Neutrophil (primary cell): ENCODE measurements at regions not wholly inside any gene's neighbourhood (a gene's known extent, or its start where the extent isn't known, plus 50 kb on each side); places are given as distances from the start of the nearest gene placed in this dataset.

Experiments
- H3K27ac ChIP-seq: fragments of 200-600 bp; sonication (generic); 2 replicates; pipeline ENCODE4 v1.5.1; 2016; ENCODE audit warnings: mild to moderate bottlenecking, moderate library complexity
- H3K27me3 ChIP-seq: fragments of 200-600 bp; sonication (generic); 2 replicates; pipeline ENCODE4 v1.6.0; 2016; ENCODE audit warnings: mild to moderate bottlenecking
- H3K36me3 ChIP-seq: fragments of 200-600 bp; sonication (generic); 2 replicates; pipeline ENCODE4 v1.5.1; 2017
- H3K4me1 ChIP-seq, 2 experiments: fragments of 200-600 bp in 1 of 2; sonication (generic) in 1 of 2; 1 replicate in 1 of 2; 2 replicates in 1 of 2; pipeline versions ENCODE4 v1.5.1 to v1.6.1; 2013 to 2016; ENCODE audit warnings: low read depth in 1 of 2, low read length in 1 of 2, mild to moderate bottlenecking in 1 of 2, moderate library complexity in 1 of 2; ENCODE audit not compliant: control insufficient read depth in 1 of 2, insufficient read depth in 1 of 2
- H3K4me3 ChIP-seq, 2 experiments: fragments of 200-600 bp in 1 of 2; sonication (generic) in 1 of 2; 1 replicate in 1 of 2; 2 replicates in 1 of 2; pipeline ENCODE4 v1.5.1; 2013 to 2016; ENCODE audit warnings: low read depth in 1 of 2, low read length in 1 of 2, mild to moderate bottlenecking in 1 of 2, moderate library complexity in 1 of 2
- H3K9me3 ChIP-seq: fragments of 200-600 bp; sonication (generic); 2 replicates; pipeline ENCODE4 v1.5.1; 2016
- TF ChIP-seq, protein P1 (sequence below): fragments of 200-600 bp; sonication (generic); IDR thresholded peaks from 2 replicates; pipeline ENCODE4 v1.5.1; 2016; ENCODE audit warnings: antibody characterized with exemption

DNA sequence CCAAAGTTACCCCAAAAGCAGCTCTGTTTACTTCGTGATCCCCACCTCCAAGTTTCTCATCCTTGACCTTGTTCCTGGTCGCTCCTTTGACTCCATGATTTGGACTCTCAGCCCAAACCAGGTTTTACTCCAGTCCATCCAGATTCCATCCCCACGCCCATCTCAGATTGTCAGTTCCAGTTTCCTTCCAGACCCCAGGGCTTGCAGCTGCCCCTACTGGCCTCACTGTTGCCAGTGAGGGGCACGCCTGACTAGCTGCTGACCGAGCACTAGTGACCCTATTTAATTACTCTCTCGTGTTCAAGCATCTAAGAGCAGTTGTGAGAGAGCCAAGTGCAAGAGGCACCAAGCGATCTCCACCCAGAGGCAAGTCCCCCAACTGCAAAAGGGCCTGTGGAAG lies 155.1 kb upstream of the FUT8 start:
- Histone ChIP-seq H3K27ac (no peak overlapping the region), H3K4me1 (no peaks in the 10 kb centered on the region), H3K27me3 (peaks cover 4% of the 10 kb centered on the region), H3K9me3 (no peaks in the 10 kb centered on the region), H3K36me3 (no peaks in the 10 kb centered on the region), H3K4me3 (no peak overlapping the region)
- TF ChIP-seq, protein P1, sequence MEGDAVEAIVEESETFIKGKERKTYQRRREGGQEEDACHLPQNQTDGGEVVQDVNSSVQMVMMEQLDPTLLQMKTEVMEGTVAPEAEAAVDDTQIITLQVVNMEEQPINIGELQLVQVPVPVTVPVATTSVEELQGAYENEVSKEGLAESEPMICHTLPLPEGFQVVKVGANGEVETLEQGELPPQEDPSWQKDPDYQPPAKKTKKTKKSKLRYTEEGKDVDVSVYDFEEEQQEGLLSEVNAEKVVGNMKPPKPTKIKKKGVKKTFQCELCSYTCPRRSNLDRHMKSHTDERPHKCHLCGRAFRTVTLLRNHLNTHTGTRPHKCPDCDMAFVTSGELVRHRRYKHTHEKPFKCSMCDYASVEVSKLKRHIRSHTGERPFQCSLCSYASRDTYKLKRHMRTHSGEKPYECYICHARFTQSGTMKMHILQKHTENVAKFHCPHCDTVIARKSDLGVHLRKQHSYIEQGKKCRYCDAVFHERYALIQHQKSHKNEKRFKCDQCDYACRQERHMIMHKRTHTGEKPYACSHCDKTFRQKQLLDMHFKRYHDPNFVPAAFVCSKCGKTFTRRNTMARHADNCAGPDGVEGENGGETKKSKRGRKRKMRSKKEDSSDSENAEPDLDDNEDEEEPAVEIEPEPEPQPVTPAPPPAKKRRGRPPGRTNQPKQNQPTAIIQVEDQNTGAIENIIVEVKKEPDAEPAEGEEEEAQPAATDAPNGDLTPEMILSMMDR = no peak

DNA sequence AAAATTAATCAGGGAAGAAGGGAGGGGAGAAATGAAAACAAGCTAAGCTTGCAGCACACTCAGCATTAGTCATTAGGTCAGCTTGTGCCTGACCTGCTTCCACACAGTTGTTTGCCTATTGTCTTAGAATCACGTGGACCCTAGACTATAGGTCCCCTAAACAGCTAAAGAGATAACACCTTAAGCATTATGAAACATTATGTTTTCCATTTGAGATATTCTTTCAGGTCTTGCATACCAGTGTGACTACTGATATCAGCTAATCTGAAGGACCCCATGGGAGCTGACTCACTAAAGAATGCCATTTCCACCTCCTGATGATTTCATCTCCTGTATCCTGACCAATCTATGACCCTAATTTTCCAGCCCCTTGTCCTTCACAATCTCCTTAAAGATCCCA lies 154.1 kb upstream of the FUT8 start:
- no peaks in the 10 kb centered on the region for H3K4me1 ChIP-seq
- no peak overlapping the region for H3K4me3 ChIP-seq
- TF ChIP-seq, protein P1 = no peak

DNA sequence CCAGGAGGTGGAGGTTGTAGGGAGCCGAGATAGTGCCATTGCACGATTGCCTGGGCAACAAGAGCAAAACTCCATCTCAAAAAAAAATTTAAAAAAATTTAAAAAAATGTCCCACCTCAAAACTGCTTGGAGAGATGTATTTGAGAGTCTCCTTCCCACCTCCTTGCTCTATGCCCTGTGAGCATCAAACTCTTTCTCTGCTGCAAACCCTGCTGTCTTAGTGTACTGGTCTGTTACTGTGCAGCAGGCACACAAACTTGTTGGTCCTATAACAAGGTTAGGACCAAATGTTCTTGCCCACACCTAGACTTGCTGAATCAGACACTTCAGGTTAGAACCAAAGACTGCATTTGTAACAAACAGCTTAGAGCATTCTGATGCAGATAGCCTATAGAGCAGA lies 153.5 kb upstream of the FUT8 start:
- H3K27me3 ChIP-seq = peaks cover 4% of the 10 kb centered on the region
- H3K9me3 ChIP-seq = no peaks in the 10 kb centered on the region
- no peak overlapping the region for H3K27ac ChIP-seq
- no peaks in the 10 kb centered on the region for H3K4me1 ChIP-seq
- TF ChIP-seq, protein P1 = no peak
- no peaks in the 10 kb centered on the region for H3K36me3 ChIP-seq
- no peak overlapping the region for H3K4me3 ChIP-seq

More for the DNA sequence above, 154.1 kb upstream of the FUT8 start:
- Histone ChIP-seq H3K9me3 (no peaks in the 10 kb centered on the region), H3K27me3 (peaks cover 4% of the 10 kb centered on the region), H3K27ac (no peak overlapping the region), H3K36me3 (no peaks in the 10 kb centered on the region)

DNA sequence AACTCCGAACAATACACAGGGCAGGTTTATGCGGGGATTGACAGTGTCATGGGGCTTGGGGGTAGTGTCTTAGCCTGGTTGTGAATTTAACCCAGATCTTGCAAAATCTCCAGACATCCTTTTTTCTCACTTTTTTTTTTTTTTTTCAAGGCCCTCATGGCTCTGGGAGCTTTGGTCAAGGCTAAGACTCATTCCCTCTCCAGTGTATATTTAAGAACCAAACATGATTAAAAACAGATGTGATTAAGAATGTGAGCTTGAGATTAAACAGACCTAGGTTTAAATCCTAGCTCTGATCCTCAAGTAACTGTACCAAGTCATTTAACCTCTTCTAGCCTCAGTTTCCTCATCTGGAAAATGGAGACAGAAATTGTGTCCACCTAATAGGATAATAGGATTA lies 151.7 kb upstream of the FUT8 start:
- Histone ChIP-seq H3K4me3 (no peak overlapping the region), H3K9me3 (no peaks in the 10 kb centered on the region), H3K27ac (no peak overlapping the region), H3K36me3 (no peaks in the 10 kb centered on the region), H3K27me3 (peaks cover 4% of the 10 kb centered on the region), H3K4me1 (no peaks in the 10 kb centered on the region)
- TF ChIP-seq, protein P1 = no peak

DNA sequence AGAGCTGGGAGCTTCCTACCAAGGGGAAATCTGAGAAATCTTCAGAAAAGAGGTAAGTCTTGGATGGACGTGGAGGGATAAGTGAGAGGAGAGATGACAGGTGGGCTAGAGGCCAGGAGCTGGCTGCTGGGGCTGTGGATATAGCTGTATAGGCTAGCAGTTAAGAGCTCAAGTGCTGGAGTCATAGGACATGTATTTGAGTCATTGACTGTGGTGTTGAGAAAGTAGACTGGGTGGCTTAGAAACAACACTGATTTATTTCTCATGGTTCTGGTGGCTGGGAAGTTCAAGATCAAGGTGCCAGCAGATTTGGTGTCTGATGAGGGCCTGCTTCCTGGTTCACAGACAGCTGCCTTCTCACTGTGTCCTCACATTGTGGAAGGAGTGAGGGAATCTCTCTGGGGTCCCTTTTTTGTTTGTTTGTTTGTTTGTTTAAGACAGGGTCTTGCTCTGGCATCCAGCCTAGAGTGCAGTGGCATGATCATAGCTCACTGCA lies 151.1 kb upstream of the FUT8 start:
- peaks cover 4% of the 10 kb centered on the region for H3K27me3 ChIP-seq
- no peaks in the 10 kb centered on the region for H3K36me3 ChIP-seq
- TF ChIP-seq, protein P1 = no peak
- H3K27ac ChIP-seq = no peak overlapping the region
- no peaks in the 10 kb centered on the region for H3K9me3 ChIP-seq
- no peaks in the 10 kb centered on the region for H3K4me1 ChIP-seq
- H3K4me3 ChIP-seq = no peak overlapping the region

DNA sequence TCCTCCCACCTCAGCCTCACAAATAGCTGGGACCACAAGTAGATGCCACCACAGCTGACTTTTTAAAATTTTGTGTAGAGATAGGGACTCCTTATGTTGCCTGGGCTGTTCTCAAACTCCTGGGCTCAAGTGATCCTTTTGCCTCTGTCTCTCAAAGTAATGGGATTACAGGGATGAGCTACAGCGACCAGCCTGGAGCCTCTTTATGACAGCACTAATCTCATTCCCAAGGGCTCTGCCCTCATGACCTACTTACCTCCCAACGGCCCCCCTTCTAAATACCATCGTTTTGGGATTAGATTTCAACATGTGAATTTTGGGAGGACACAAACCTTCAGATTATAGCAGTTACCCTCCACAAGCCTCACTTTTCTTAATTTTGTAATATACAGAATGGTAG lies 150.6 kb upstream of the FUT8 start:
- peaks cover 4% of the 10 kb centered on the region for H3K27me3 ChIP-seq
- H3K4me3 ChIP-seq = no peak overlapping the region
- no peaks in the 10 kb centered on the region for H3K9me3 ChIP-seq
- TF ChIP-seq, protein P1 = no peak
- no peak overlapping the region for H3K27ac ChIP-seq
- H3K36me3 ChIP-seq = no peaks in the 10 kb centered on the region
- no peaks in the 10 kb centered on the region for H3K4me1 ChIP-seq
